Duodenal mucosa (tissue), 2 donors: ENCODE measurements at regions not wholly inside any gene's neighbourhood (a gene's known extent, or its start where the extent isn't known, plus 50 kb on each side); places are given as distances from the start of the nearest gene placed in this dataset.
"Not testable (repeated sequence)": the region's sequence is repeated elsewhere in the genome, so short reads cannot be mapped to it uniquely, and the experiment has no call there.

Experiments used
- H3K27ac ChIP-seq: one replicate; pipeline ENCODE4 v1.7.0; 2013; ENCODE audit warnings: low read depth, low read length
- H3K27me3 ChIP-seq, 2 donors: one replicate each; pipeline ENCODE4 v1.7.0; 2013; ENCODE audit warnings: low read length in 2 of 2, control low read depth in 1 of 2; ENCODE audit not compliant: insufficient read depth in 2 of 2, control insufficient read depth in 1 of 2
- H3K36me3 ChIP-seq, 2 donors: one replicate each; pipeline ENCODE4 v1.7.0; 2013; ENCODE audit warnings: low read length in 2 of 2, control low read depth in 1 of 2; ENCODE audit not compliant: insufficient read depth in 2 of 2, control insufficient read depth in 1 of 2
- H3K4me1 ChIP-seq, 2 donors: one replicate each; pipeline ENCODE4 v1.7.0; 2013; ENCODE audit warnings: low read length in 2 of 2, control low read depth in 1 of 2; ENCODE audit not compliant: insufficient read depth in 2 of 2, control insufficient read depth in 1 of 2
- H3K4me3 ChIP-seq, 2 donors: one replicate each; pipeline ENCODE4 v1.7.0; 2013; ENCODE audit warnings: low read length in 2 of 2, low read depth in 1 of 2
- H3K9ac ChIP-seq, 2 donors: one replicate each; pipeline ENCODE4 v1.7.0; 2013; ENCODE audit warnings: low read length in 2 of 2, low read depth in 1 of 2
- H3K9me3 ChIP-seq, 2 donors: one replicate each; pipeline ENCODE4 v1.7.0; 2013; ENCODE audit warnings: low read length in 2 of 2, control low read depth in 1 of 2; ENCODE audit not compliant: control insufficient read depth in 1 of 2

- H3K27me3 ChIP-seq, result no peaks in the 10 kb centered on the region
- H3K27ac ChIP-seq, result no peak overlapping the region
- no peaks in the 10 kb centered on the region for H3K36me3 ChIP-seq
- H3K9me3 ChIP-seq, result no peaks in the 10 kb centered on the region
- no peak overlapping the region for H3K9ac ChIP-seq
- no peak overlapping the region for H3K4me3 ChIP-seq
- no peaks in the 10 kb centered on the region for H3K4me1 ChIP-seq
These were observed 189.6 kb downstream of the ESM1 start for GRCh38 chr5:54795777-54796176.

DNA sequence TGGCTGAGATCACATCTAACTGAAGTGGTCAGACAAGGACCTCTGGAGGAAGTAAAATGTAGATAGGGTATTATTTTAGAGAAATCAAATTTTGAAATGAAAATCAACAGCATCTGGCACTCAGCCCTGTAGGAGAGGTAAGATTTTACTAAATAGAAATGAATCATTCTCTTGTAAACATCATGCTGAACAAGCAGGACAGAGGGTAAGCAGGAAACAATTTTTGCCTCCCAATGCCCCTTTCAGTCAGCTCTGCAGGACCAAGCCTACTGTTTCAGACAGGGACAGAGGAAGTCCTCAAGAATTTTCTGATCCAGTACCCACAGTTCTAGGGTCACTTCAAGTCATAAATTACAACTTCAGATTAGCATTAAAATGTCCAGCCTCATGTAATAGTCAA, 190.1 kb downstream of the ESM1 start:
- Histone ChIP-seq H3K9me3 (no peaks in the 10 kb centered on the region), H3K27ac (no peak overlapping the region), H3K36me3 (no peaks in the 10 kb centered on the region), H3K9ac (no peak overlapping the region), H3K4me3 (no peak overlapping the region), H3K27me3 (no peaks in the 10 kb centered on the region), H3K4me1 (no peaks in the 10 kb centered on the region)

- no peaks in the 10 kb centered on the region for H3K4me1 ChIP-seq
- no peak overlapping the region for H3K9ac ChIP-seq
- H3K9me3 ChIP-seq, result no peaks in the 10 kb centered on the region
- H3K36me3 ChIP-seq, result no peaks in the 10 kb centered on the region
- H3K4me3 ChIP-seq, result no peak overlapping the region
- no peaks in the 10 kb centered on the region for H3K27me3 ChIP-seq
- no peak overlapping the region for H3K27ac ChIP-seq
These were observed 191.0 kb downstream of the ESM1 start for GRCh38 chr5:54794135-54794975.

DNA sequence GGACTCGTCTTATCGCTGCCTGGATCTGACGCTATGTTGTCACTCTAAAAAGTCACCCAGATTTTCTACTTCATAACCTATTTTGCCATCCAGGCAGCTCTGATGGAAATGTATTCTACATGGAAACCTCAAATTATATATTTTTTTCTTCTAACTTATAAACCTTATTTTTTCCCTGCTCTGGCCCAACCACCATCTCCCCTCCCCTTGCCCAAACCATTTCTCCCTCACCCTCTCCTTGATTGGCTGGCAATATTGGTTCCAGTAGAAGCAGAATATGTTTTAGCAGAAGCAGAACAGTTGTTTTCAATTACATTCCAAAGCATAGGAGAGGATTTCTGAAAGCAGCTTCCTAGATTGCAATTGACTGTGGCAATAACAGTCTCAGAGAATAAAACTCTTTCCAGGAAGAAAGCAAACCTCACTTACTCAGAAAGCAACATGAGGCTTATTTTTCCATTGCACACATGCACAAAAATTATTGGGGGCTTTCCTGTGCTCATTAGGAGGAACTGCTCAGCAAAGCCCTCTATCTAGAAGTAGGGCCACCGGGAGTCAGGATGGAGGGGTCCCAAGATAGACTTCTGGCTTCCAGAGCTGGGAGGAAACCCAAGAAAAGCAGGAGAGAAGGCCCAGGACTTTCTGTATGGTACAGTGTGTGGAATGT, 191.8 kb downstream of the ESM1 start:
- Histone ChIP-seq H3K36me3 (no peaks in the 10 kb centered on the region), H3K9me3 (no peaks in the 10 kb centered on the region), H3K9ac (no peak overlapping the region), H3K4me1 (no peaks in the 10 kb centered on the region), H3K27ac (no peak overlapping the region), H3K27me3 (no peaks in the 10 kb centered on the region), H3K4me3 (no peak overlapping the region)

DNA sequence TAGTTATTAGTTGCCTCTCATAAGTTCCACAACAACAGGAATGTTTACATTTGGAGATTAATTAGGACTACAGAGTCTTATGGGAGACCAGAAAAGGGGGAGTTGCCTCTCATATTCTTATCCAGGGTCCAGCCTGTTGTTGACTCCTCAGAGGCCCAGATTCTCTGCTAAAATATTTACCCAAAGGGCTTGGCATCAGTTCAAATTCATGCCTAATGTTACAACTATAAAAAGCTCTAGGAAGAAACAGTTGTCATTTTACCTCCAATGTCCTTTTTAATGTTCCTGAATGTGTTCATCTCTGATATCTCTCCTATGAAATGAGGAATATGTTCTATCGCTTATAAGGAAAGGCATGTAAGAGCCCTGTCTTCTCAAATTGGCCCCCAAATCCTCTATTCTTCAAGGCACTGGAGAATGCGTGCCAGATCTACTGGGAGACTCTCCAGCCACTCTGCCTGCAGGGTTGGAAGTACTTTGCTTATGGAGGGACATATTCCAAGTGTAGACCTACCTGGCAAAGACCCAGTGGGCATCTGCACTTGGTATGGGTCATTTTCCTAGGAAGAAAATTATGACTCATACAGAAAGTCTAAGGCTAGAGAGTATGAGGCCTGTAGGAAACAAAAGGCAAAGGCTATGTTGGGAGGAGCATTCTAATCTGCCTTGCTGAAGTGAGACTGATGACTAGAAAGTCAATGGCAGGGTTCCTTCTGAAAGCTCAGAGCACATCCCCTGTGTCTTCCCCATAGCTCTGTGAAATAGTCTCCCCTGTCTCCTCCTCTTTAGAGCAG, 192.6 kb downstream of the ESM1 start:
- H3K27ac ChIP-seq, result no peak overlapping the region
- no peak overlapping the region for H3K9ac ChIP-seq

GRCh38 chr5:54787910-54788309, 197.5 kb downstream of the ESM1 start:
- H3K27me3 ChIP-seq, H3K9ac ChIP-seq, H3K27ac ChIP-seq, H3K36me3 ChIP-seq, H3K4me1 ChIP-seq, H3K4me3 ChIP-seq, H3K9me3 ChIP-seq: not testable (repeated sequence)

More for the DNA sequence above, 192.6 kb downstream of the ESM1 start:
- Histone ChIP-seq H3K27me3 (no peaks in the 10 kb centered on the region), H3K36me3 (no peaks in the 10 kb centered on the region), H3K9me3 (no peaks in the 10 kb centered on the region), H3K4me1 (no peaks in the 10 kb centered on the region), H3K4me3 (no peak overlapping the region)

- no peak overlapping the region for H3K4me3 ChIP-seq
- H3K4me1 ChIP-seq, result peaks cover 0 to 7% of the 10 kb centered on the region in 2 donors
- H3K36me3 ChIP-seq, result no peaks in the 10 kb centered on the region
- no peak overlapping the region for H3K9ac ChIP-seq
- H3K9me3 ChIP-seq, result no peaks in the 10 kb centered on the region
- no peak overlapping the region for H3K27ac ChIP-seq
- no peaks in the 10 kb centered on the region for H3K27me3 ChIP-seq
These were observed 199.4 kb downstream of the ESM1 start for GRCh38 chr5:54785729-54786591.

DNA sequence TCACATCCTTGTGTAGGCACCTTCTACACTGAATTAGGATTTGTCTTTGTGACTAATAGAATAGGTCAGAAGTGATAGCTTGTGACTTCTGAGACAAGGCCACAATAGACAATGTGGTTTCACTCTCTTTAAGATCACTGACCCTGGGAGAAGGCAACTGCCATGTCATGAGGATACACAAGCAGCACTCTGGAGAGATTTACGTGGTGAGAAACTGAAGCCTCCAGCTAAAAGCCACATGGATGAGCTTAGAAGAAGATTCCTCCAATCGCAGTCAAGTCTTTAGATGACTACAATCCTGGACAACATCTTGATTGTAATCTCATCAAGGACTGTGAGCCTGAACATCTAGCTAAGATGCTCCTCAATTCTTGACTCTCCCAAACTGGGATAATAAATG, 206.6 kb downstream of the ESM1 start:
- no peak overlapping the region for H3K27ac ChIP-seq
- no peak overlapping the region for H3K4me3 ChIP-seq

DNA sequence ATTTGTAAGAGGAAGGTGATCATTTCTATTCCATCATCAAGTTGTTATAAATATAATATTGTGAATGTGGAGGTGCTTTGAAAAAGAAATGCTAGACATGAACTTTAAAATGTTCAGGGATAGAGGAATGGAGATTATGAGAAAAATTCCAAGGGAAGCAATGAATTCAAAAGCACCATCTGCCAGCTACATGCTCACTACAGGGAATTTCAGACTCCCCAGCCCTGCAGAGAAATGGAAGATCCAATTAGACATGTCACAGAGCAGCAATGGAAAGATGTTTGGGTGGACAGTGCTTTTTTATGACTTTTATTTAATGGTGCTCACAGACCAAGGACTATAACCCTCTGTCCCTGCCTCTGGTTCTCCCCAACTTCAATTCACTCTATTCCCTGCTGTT, 209.7 kb downstream of the ESM1 start:
- Histone ChIP-seq H3K27ac (no peak overlapping the region), H3K4me1 (no peaks in the 10 kb centered on the region), H3K9me3 (no peaks in the 10 kb centered on the region), H3K4me3 (no peak overlapping the region), H3K27me3 (no peaks in the 10 kb centered on the region), H3K36me3 (no peaks in the 10 kb centered on the region), H3K9ac (no peak overlapping the region)

More for the DNA sequence above, 206.6 kb downstream of the ESM1 start:
- Histone ChIP-seq H3K36me3 (no peaks in the 10 kb centered on the region), H3K9me3 (no peaks in the 10 kb centered on the region), H3K27me3 (no peaks in the 10 kb centered on the region), H3K9ac (no peak overlapping the region), H3K4me1 (no peaks in the 10 kb centered on the region)
